ENCODE measurements at regions not wholly inside any gene's neighbourhood (a gene's known extent, or its start where the extent isn't known, plus 50 kb on each side); places are given as distances from the start of the nearest gene placed in this dataset.

GRCh38 chr3:83655083-83655482, 1303.7 kb upstream of the CADM2 start:
- TF ChIP-seq, protein P1, sequence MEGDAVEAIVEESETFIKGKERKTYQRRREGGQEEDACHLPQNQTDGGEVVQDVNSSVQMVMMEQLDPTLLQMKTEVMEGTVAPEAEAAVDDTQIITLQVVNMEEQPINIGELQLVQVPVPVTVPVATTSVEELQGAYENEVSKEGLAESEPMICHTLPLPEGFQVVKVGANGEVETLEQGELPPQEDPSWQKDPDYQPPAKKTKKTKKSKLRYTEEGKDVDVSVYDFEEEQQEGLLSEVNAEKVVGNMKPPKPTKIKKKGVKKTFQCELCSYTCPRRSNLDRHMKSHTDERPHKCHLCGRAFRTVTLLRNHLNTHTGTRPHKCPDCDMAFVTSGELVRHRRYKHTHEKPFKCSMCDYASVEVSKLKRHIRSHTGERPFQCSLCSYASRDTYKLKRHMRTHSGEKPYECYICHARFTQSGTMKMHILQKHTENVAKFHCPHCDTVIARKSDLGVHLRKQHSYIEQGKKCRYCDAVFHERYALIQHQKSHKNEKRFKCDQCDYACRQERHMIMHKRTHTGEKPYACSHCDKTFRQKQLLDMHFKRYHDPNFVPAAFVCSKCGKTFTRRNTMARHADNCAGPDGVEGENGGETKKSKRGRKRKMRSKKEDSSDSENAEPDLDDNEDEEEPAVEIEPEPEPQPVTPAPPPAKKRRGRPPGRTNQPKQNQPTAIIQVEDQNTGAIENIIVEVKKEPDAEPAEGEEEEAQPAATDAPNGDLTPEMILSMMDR (conservative IDR thresholded peaks at IDR 0.05 in 1 of 2, IDR thresholded peaks at IDR 0.05 in 1 of 2; ENCODE audit: low read depth in 1 of 2, low read length in 2 of 2): no peak
- no peak for TF ChIP-seq EZH2 (IDR thresholded peaks at IDR 0.05; ENCODE audit: low read length, missing control alignments)

Data from fibroblast of lung (primary cell).